AG09319 (cell line): ENCODE measurements at regions not wholly inside any gene's neighbourhood (a gene's known extent, or its start where the extent isn't known, plus 50 kb on each side); places are given as distances from the start of the nearest gene placed in this dataset.
A peak's percentile ranks its signal among the peaks of the same experiment; 100 is the strongest.

Experiments
- DNase-seq: peaks from one replicate; pipeline ENCODE4 v3.0.0-alpha.2; 2010; ENCODE audit warnings: low read depth; ENCODE audit errors: extremely low read depth
- CTCF ChIP-seq: IDR thresholded peaks from 2 replicates; pipeline ENCODE4 v1.5.1; 2011; ENCODE audit warnings: low read depth, mild to moderate bottlenecking, inconsistent platforms, low read length, moderate library complexity

GRCh38 chr1:199669916-199670315, 357.6 kb upstream of the NR5A2 start:
- DNase-seq: no peak

GRCh38 chr1:199671684-199672083, 355.8 kb upstream of the NR5A2 start:
- DNase-seq: no peak
- no peak for TF ChIP-seq CTCF

More at GRCh38 chr1:199669916-199670315, 357.6 kb upstream of the NR5A2 start:
- no peak for TF ChIP-seq CTCF

GRCh38 chr1:199675937-199676336, 351.6 kb upstream of the NR5A2 start:
- TF ChIP-seq CTCF: no peak
- DNase-seq: no peak

GRCh38 chr1:199678771-199679170, 348.7 kb upstream of the NR5A2 start:
- no peak for TF ChIP-seq CTCF
- no peak for DNase-seq

GRCh38 chr1:199682081-199682480, 345.4 kb upstream of the NR5A2 start:
- no peak for DNase-seq
- TF ChIP-seq CTCF: no peak

- TF ChIP-seq CTCF: peak; percentile 81
These were observed 342.7 kb upstream of the NR5A2 start for GRCh38 chr1:199684686-199685273.

GRCh38 chr1:199685369-199685768, 342.1 kb upstream of the NR5A2 start:
- TF ChIP-seq CTCF: no peak
- peak; percentile 8 for DNase-seq

More at GRCh38 chr1:199684686-199685273, 342.7 kb upstream of the NR5A2 start:
- peak; percentile 28 for DNase-seq
